GM12875 (cell line): ENCODE measurements at regions not wholly inside any gene's neighbourhood (a gene's known extent, or its start where the extent isn't known, plus 50 kb on each side); places are given as distances from the start of the nearest gene placed in this dataset.

Experiments
- H3K4me3 ChIP-seq: one replicate; pipeline ENCODE4 v1.5.1; 2011; ENCODE audit warnings: low read depth, low read length, control low read depth
- CTCF ChIP-seq: IDR thresholded peaks from 2 replicates; pipeline ENCODE4 v1.5.1; 2011; ENCODE audit warnings: low read depth, mild to moderate bottlenecking, control low read depth, inconsistent platforms, low read length, moderate library complexity, borderline replicate concordance; ENCODE audit not compliant: insufficient read depth

- no peak overlapping the region for H3K4me3 ChIP-seq
- no peak for TF ChIP-seq CTCF
Observed at GRCh38 chr15:35912196-35912595, 366.2 kb upstream of the DPH6 start.

- no peak for TF ChIP-seq CTCF
- H3K4me3 ChIP-seq = no peak overlapping the region
Observed at GRCh38 chr15:35914573-35914972, 368.6 kb upstream of the DPH6 start.

GRCh38 chr15:35921046-35921445 lies 375.1 kb upstream of the DPH6 start:
- no peak for TF ChIP-seq CTCF
- no peak overlapping the region for H3K4me3 ChIP-seq

- no peak overlapping the region for H3K4me3 ChIP-seq
- no peak for TF ChIP-seq CTCF
Observed at GRCh38 chr15:35925275-35926006, 379.5 kb upstream of the DPH6 start.

GRCh38 chr15:35926007-35926380 lies 380.0 kb upstream of the DPH6 start:
- H3K4me3 ChIP-seq = no peak overlapping the region
- TF ChIP-seq CTCF = no peak

GRCh38 chr15:35928847-35929246 lies 382.9 kb upstream of the DPH6 start:
- H3K4me3 ChIP-seq = no peak overlapping the region
- no peak for TF ChIP-seq CTCF

- no peak overlapping the region for H3K4me3 ChIP-seq
Observed at GRCh38 chr15:35929740-35930444, 383.9 kb upstream of the DPH6 start.

More at GRCh38 chr15:35929740-35930444, 383.9 kb upstream of the DPH6 start:
- no peak for TF ChIP-seq CTCF
